HEK293 (cell line): ENCODE measurements at regions not wholly inside any gene's neighbourhood (a gene's known extent, or its start where the extent isn't known, plus 50 kb on each side); places are given as distances from the start of the nearest gene placed in this dataset.

Source experiments
- CTCF ChIA-PET: fragments of 350-600 bp; formaldehyde crosslinking; extraction: SDS; loops from one replicate; lab custom pipeline; 2021; ENCODE audit warnings: antibody characterized with exemption; lab: Yijun Ruan, JAX
- POLR2A ChIA-PET: fragments of 300-600 bp; formaldehyde crosslinking; extraction: SDS; loops from one replicate; lab custom pipeline; 2020; ENCODE audit warnings: antibody characterized with exemption, inconsistent platforms; lab: Yijun Ruan, JAX
- H3K27ac ChIP-seq: fragments of 200-500 bp; sonication (Bioruptor generic); 2 replicates; pipeline ENCODE4 v1.5.1; 2014; ENCODE audit warnings: low read depth, low read length, control low read depth, inconsistent platforms; ENCODE audit errors: extremely low read depth
- H3K36me3 ChIP-seq, 2 experiments: fragments of 200-500 bp in 1 of 2; sonication (Bioruptor generic) in 1 of 2; 1 replicate in 1 of 2; 2 replicates in 1 of 2; pipeline ENCODE4 v1.5.1; 2014 to 2017; ENCODE audit warnings: inconsistent platforms in 2 of 2, low read length in 2 of 2; ENCODE audit not compliant: control insufficient read depth in 2 of 2, insufficient read depth in 1 of 2
- H3K4me1 ChIP-seq: fragments of 200-500 bp; sonication (Bioruptor generic); 2 replicates; pipeline ENCODE4 v1.5.1; 2014; ENCODE audit warnings: mild to moderate bottlenecking, low read length, inconsistent platforms; ENCODE audit not compliant: control insufficient read depth, insufficient read depth
- H3K4me3 ChIP-seq: 2 replicates; pipeline ENCODE4 v1.5.1; 2011; ENCODE audit warnings: low read depth, mild to moderate bottlenecking, control low read depth, low read length, moderate library complexity
- H3K9me3 ChIP-seq: fragments of 200-500 bp; sonication (Bioruptor generic); 2 replicates; pipeline ENCODE4 v1.5.1; 2014; ENCODE audit warnings: low read depth, low read length, inconsistent platforms; ENCODE audit not compliant: control insufficient read depth, insufficient read depth
- GLIS2 ChIP-seq: fragments of 450-650 bp; formaldehyde crosslinking; IDR thresholded peaks from 2 replicates; pipeline ENCODE4 v1.5.1; 2016; ENCODE audit warnings: missing biosample characterization, missing genetic modification characterization
- PATZ1 ChIP-seq: fragments of 450-650 bp; formaldehyde crosslinking; IDR thresholded peaks from 2 replicates; pipeline ENCODE4 v1.5.1; 2016; ENCODE audit warnings: missing biosample characterization, missing genetic modification characterization
- SP3 ChIP-seq: fragments of 450-650 bp; formaldehyde crosslinking; IDR thresholded peaks from 2 replicates; pipeline ENCODE4 v1.5.1; 2016; ENCODE audit warnings: missing biosample characterization, missing genetic modification characterization
- SP7 ChIP-seq: fragments of 450-650 bp; formaldehyde crosslinking; IDR thresholded peaks from 2 replicates; pipeline ENCODE4 v1.5.1; 2016; ENCODE audit warnings: missing biosample characterization, missing genetic modification characterization
- YY2 ChIP-seq: fragments of 450-650 bp; formaldehyde crosslinking; IDR thresholded peaks from 2 replicates; pipeline ENCODE4 v1.5.1; 2016; ENCODE audit warnings: missing biosample characterization, missing genetic modification characterization
- ZBTB21 ChIP-seq: fragments of 450-650 bp; formaldehyde crosslinking; IDR thresholded peaks from 2 replicates; pipeline ENCODE4 v1.5.1; 2017; ENCODE audit warnings: missing biosample characterization, missing genetic modification characterization
- ZFP3 ChIP-seq: fragments of 450-650 bp; formaldehyde crosslinking; IDR thresholded peaks from 2 replicates; pipeline ENCODE4 v1.5.1; 2016; ENCODE audit warnings: low read depth, missing biosample characterization, missing genetic modification characterization
- ZFP37 ChIP-seq: fragments of 450-650 bp; formaldehyde crosslinking; IDR thresholded peaks from 2 replicates; pipeline ENCODE4 v1.5.1; 2016; ENCODE audit warnings: missing biosample characterization, missing genetic modification characterization
- ZFP69B ChIP-seq: fragments of 450-650 bp; formaldehyde crosslinking; IDR thresholded peaks from 2 replicates; pipeline ENCODE4 v1.5.1; 2016; ENCODE audit warnings: missing biosample characterization, missing genetic modification characterization
- ZNF112 ChIP-seq: fragments of 450-650 bp; formaldehyde crosslinking; IDR thresholded peaks from 2 replicates; pipeline ENCODE4 v1.5.0; 2017; ENCODE audit warnings: missing biosample characterization, missing genetic modification characterization
- ZNF121 ChIP-seq: fragments of 450-650 bp; formaldehyde crosslinking; IDR thresholded peaks from 2 replicates; pipeline ENCODE4 v1.5.1; 2016; ENCODE audit warnings: missing biosample characterization, missing genetic modification characterization
- ZNF16 ChIP-seq: fragments of 450-650 bp; formaldehyde crosslinking; IDR thresholded peaks from 2 replicates; pipeline ENCODE4 v1.5.1; 2016; ENCODE audit warnings: low read depth, missing biosample characterization, missing genetic modification characterization
- ZNF2 ChIP-seq: fragments of 450-650 bp; formaldehyde crosslinking; IDR thresholded peaks from 2 replicates; pipeline ENCODE4 v1.5.1; 2016; ENCODE audit warnings: missing biosample characterization, missing genetic modification characterization
- ZNF202 ChIP-seq: fragments of 450-650 bp; formaldehyde crosslinking; IDR thresholded peaks from 2 replicates; pipeline ENCODE4 v1.5.1; 2016; ENCODE audit warnings: missing biosample characterization, missing genetic modification characterization, borderline replicate concordance
- ZNF214 ChIP-seq: fragments of 450-650 bp; formaldehyde crosslinking; IDR thresholded peaks from 2 replicates; pipeline ENCODE4 v1.5.1; 2017; ENCODE audit warnings: missing biosample characterization, mild to moderate bottlenecking, missing genetic modification characterization, borderline replicate concordance
- ZNF248 ChIP-seq: fragments of 450-650 bp; formaldehyde crosslinking; IDR thresholded peaks from 2 replicates; pipeline ENCODE4 v1.5.1; 2017; ENCODE audit warnings: missing biosample characterization, missing genetic modification characterization
- ZNF280D ChIP-seq: fragments of 450-650 bp; formaldehyde crosslinking; IDR thresholded peaks from 2 replicates; pipeline ENCODE4 v1.5.1; 2016; ENCODE audit warnings: missing biosample characterization, missing genetic modification characterization
- ZNF292 ChIP-seq: fragments of 450-650 bp; formaldehyde crosslinking; IDR thresholded peaks from 2 replicates; pipeline ENCODE4 v1.5.1; 2016; ENCODE audit warnings: low read depth, missing biosample characterization, missing genetic modification characterization, borderline replicate concordance
- ZNF341 ChIP-seq: fragments of 450-650 bp; formaldehyde crosslinking; IDR thresholded peaks from 2 replicates; pipeline ENCODE4; 2016; ENCODE audit warnings: low read depth, missing biosample characterization, missing genetic modification characterization
- ZNF391 ChIP-seq: fragments of 450-650 bp; formaldehyde crosslinking; IDR thresholded peaks from 2 replicates; pipeline ENCODE4 v1.5.1; 2016; ENCODE audit warnings: low read depth, missing biosample characterization, missing genetic modification characterization, borderline replicate concordance
- ZNF394 ChIP-seq: fragments of 450-650 bp; formaldehyde crosslinking; IDR thresholded peaks from 2 replicates; pipeline ENCODE4 v1.5.1; 2016; ENCODE audit warnings: missing biosample characterization, missing genetic modification characterization, mild to moderate bottlenecking, moderate library complexity, borderline replicate concordance
- ZNF449 ChIP-seq: fragments of 450-650 bp; formaldehyde crosslinking; IDR thresholded peaks from 2 replicates; pipeline ENCODE4 v1.5.1; 2017; ENCODE audit warnings: missing biosample characterization, mild to moderate bottlenecking, missing genetic modification characterization, moderate library complexity
- ZNF510 ChIP-seq: fragments of 450-650 bp; formaldehyde crosslinking; IDR thresholded peaks from 2 replicates; pipeline ENCODE4 v1.5.1; 2018; ENCODE audit warnings: mild to moderate bottlenecking, missing genetic modification characterization, missing biosample characterization; ENCODE audit not compliant: insufficient replicate concordance
- ZNF514 ChIP-seq: fragments of 450-650 bp; formaldehyde crosslinking; IDR thresholded peaks from 2 replicates; pipeline ENCODE4 v1.5.1; 2016; ENCODE audit warnings: missing biosample characterization, missing genetic modification characterization
- ZNF558 ChIP-seq: fragments of 450-650 bp; formaldehyde crosslinking; IDR thresholded peaks from 2 replicates; pipeline ENCODE4 v1.5.1; 2016; ENCODE audit warnings: missing biosample characterization, missing genetic modification characterization
- ZNF707 ChIP-seq: fragments of 450-650 bp; formaldehyde crosslinking; IDR thresholded peaks from 2 replicates; pipeline ENCODE4 v1.5.1; 2016; ENCODE audit warnings: missing biosample characterization, missing genetic modification characterization

GRCh38 chr20:57806975-57807374 lies 97.2 kb upstream of the PMEPA1 start:
- Histone ChIP-seq H3K4me1 (no peaks in the 10 kb centered on the region), H3K36me3 (no peaks in the 10 kb centered on the region), H3K9me3 (no peaks in the 10 kb centered on the region), H3K4me3 (no peak overlapping the region), H3K27ac (no peak overlapping the region)
- ChIA-PET POLR2A (no interaction called here), CTCF (no interaction called here)
- no peak for TF ChIP-seq ZNF121 (tag by site-specific recombination)
- TF ChIP-seq ZNF514 (tag by site-specific recombination) = no peak
- TF ChIP-seq ZNF391 (tag by site-specific recombination) = no peak
- TF ChIP-seq ZNF214 (tag by site-specific recombination) = no peak
- no peak for TF ChIP-seq ZFP69B
- no peak for TF ChIP-seq ZNF280D
- TF ChIP-seq ZBTB21 (tag by site-specific recombination) = no peak
- TF ChIP-seq ZFP37 (tag by site-specific recombination) = no peak
- no peak for TF ChIP-seq YY2 (tag by site-specific recombination)
- TF ChIP-seq SP7 (tag by site-specific recombination) = no peak
- no peak for TF ChIP-seq SP3 (tag by site-specific recombination)

- CTCF ChIA-PET = no interaction called here
- H3K27ac ChIP-seq = no peak overlapping the region
- TF ChIP-seq ZNF449 (tag by site-specific recombination) (no peak), ZFP3 (tag by site-specific recombination) (no peak), ZNF112 (tag by site-specific recombination) (no peak), ZNF558 (tag by site-specific recombination) (no peak), ZNF341 (tag by site-specific recombination) (no peak), ZBTB21 (tag by site-specific recombination) (no peak), ZNF292 (no peak), ZNF2 (tag by site-specific recombination) (no peak), ZNF394 (tag by site-specific recombination) (no peak), ZNF514 (tag by site-specific recombination) (no peak), ZNF202 (tag by site-specific recombination) (no peak), ZNF248 (tag by site-specific recombination) (no peak), ZNF510 (no peak), ZNF16 (tag by site-specific recombination) (no peak), PATZ1 (no peak), YY2 (tag by site-specific recombination) (no peak), GLIS2 (tag by site-specific recombination) (no peak), ZNF707 (tag by site-specific recombination) (no peak)
- no peak overlapping the region for H3K4me3 ChIP-seq
- H3K4me1 ChIP-seq = no peaks in the 10 kb centered on the region
- H3K9me3 ChIP-seq = no peaks in the 10 kb centered on the region
- no peaks in the 10 kb centered on the region for H3K36me3 ChIP-seq
- POLR2A ChIA-PET = no interaction called here
Measured at GRCh38 chr20:57806476-57806875, 96.7 kb upstream of the PMEPA1 start.
